Vagina (tissue), 2 donors: ENCODE measurements at regions not wholly inside any gene's neighbourhood (a gene's known extent, or its start where the extent isn't known, plus 50 kb on each side); places are given as distances from the start of the nearest gene placed in this dataset.

Source experiments
- CTCF ChIP-seq, 3 experiments: fragments of 450-650 bp in 2 of 3; fragments of 200-600 bp in 1 of 3; sonication (generic) in 1 of 3; IDR thresholded peaks; one replicate each; pipeline ENCODE4 v1.5.1; 2017 to 2019; ENCODE audit warnings: antibody characterized with exemption in 3 of 3, mild to moderate bottlenecking in 2 of 3, moderate library complexity in 2 of 3
- POLR2A ChIP-seq, 2 donors: fragments of 450-650 bp; IDR thresholded peaks; one replicate each; pipeline ENCODE4 v1.6.1; 2017; ENCODE audit warnings: antibody characterized with exemption in 2 of 2, mild to moderate bottlenecking in 2 of 2, moderate library complexity in 2 of 2

DNA sequence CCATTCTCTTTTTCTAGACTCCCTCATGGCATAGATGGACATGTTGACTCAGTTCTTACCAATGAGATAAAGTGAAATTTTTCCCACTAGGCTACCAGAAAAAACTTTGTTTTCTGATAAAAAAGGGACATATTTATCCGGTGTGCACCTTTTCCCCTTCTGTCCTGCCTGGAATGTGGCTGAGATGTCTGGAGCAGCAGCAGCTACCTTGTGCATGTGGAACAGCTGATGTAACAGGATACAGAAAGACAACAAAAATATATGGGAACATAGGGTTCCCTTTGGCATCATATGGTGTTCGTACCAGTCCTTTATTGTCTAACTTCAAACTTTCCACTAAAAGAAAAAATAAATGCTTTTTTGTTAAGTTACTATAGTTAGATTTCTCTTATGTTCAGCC, 460.2 kb upstream of the HS6ST1 start:
- TF ChIP-seq POLR2A (IDR thresholded peaks at IDR 0.05) (no peak), CTCF (IDR thresholded peaks at IDR 0.05) (no peak)
